T47D (cell line): ENCODE measurements at regions not wholly inside any gene's neighbourhood (a gene's known extent, or its start where the extent isn't known, plus 50 kb on each side); places are given as distances from the start of the nearest gene placed in this dataset.

Source experiments
- DNase-seq, 2 experiments: peaks; one replicate each; pipeline versions ENCODE4 v3.0.0 to v3.0.0-alpha.2; 2011 to 2012; ENCODE audit warnings: low read depth in 1 of 2, low spot score in 1 of 2
- JUND ChIP-seq: IDR thresholded peaks from 2 replicates; pipeline ENCODE4 v1.6.1; 2012; ENCODE audit warnings: low read depth
- in situ Hi-C: cut with HindIII; loops from 2 replicates; pipeline ENCODE4 v1.10.0; 2016; ENCODE audit warnings: low sequenced_read_pairs, low pct_unique_long_range_greater_than_20kb

DNA sequence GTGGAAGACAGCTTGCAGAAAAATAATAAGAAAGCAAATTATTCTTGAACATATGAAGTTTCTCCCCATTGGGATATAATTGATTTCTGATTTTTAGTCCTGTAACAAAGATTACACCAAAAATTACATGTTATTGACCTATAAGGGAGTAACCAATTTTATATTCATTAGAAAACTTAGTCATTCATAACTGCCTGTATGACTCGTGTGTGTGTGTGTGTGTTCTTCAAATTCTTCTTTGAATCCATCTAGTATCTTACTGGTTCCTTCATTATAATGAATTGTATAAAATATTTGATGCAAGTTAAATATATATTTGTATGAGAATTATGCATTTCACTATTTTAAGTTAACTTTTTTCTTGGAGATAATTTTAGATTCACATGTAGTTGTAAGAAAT, 310.4 kb downstream of the HAO1 start:
- in situ Hi-C loops: no loop called here
- no peak for DNase-seq
- no peak for TF ChIP-seq JUND

GRCh38 chr20:7637184-7637583, 303.1 kb downstream of the HAO1 start:
- DNase-seq: no peak
- in situ Hi-C loops: no loop called here
- no peak for TF ChIP-seq JUND

DNA sequence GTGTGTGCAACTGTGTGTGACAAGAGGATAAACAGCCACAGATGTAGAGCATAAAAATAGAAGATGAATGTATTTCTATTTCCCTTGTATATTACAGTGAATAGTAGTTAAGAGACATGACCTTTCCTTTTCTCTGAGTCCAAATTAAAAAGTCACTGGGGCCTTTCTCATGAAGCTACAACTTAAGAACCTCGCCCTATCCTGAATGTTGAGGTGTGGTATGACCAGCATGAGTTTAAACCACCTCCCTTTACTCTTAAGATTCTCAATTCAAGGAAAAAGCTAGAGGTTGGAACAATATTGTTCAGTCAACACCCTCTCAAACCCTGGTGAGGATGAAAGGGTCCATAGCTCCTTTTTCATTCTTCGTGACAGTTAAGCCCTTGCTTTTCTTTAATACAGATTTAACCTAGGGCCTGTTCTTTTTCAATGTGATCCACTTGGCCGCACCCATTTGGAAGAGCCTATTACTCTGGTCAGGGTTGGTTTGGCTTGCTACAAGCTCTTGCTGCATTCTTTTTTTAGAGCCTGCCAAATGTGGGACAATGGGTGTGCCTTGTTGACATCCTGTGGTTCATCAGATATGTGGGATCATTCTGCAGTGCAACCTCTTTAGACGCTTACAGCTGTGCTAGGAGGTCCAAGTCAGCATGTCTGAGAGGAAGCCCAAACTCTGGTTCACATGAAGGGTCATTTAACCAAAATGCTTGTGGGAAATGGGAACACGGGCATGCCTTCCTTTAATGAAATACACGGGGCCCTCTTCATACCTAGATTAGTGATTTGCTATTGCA, 290.0 kb downstream of the HAO1 start:
- in situ Hi-C loops: no loop called here
- DNase-seq: no peak
- TF ChIP-seq JUND: no peak

DNA sequence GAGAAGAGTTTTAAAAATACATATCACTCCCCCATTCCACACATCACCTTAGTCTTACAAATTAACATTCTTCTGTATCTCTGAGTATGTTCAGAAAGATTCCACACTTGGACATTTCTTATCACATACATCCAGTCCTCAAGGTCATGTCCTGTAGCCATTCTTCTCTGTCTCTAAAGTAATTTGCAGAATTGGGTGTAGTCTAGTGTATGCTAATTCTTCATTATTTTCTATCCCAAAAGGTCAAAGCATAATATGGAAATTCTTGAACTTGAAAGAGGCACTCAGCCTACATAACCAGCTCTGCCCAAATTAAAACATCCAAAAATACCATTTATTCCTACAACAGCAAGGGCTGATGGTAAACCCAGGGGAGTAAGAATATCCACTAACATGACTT, 286.0 kb downstream of the HAO1 start:
- DNase-seq: no peak
- in situ Hi-C loops: no loop called here
- TF ChIP-seq JUND: no peak

- in situ Hi-C loops: no loop called here
- no peak for TF ChIP-seq JUND
- no peak for DNase-seq
Observed at GRCh38 chr20:7656687-7657467, 283.4 kb downstream of the HAO1 start.

DNA sequence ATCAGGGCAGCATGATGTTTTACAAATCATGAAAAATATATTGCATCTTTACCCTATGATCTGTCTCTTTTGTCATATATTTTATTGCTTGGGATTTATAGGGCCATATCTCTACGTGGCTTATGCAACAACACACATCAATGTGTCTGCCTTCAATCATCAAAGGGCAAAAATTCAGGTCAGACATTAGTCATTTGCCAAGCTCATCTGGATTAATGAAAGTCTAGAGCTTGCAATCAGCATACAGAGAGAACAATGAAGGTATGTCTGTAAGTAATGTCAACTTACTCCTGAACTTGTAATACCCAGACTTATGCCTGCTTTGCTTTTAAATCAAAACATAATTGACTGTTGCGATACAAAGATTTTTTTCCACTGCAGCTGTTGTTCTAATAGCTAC, 282.7 kb downstream of the HAO1 start:
- no peak for TF ChIP-seq JUND
- DNase-seq: no peak
- in situ Hi-C loops: no loop called here

DNA sequence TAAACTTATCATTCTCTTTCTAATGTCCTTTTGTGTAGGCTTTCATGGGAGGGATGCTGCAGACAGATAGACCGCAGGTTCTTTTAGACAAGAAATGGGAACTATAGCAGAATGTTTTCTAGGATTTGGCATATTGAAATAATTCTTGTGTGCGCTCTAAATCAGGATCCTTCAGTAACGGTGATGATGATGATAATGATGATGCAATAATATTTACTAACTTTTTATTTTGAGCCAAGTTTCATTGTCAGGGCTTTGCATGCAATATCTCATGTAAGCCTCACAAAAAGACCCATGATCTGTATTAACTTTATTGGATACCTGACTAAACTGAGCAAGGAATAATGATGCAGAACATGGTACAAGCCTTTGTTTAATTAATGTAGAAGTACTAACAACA, 280.1 kb downstream of the HAO1 start:
- in situ Hi-C loops: no loop called here
- no peak for TF ChIP-seq JUND

DNA sequence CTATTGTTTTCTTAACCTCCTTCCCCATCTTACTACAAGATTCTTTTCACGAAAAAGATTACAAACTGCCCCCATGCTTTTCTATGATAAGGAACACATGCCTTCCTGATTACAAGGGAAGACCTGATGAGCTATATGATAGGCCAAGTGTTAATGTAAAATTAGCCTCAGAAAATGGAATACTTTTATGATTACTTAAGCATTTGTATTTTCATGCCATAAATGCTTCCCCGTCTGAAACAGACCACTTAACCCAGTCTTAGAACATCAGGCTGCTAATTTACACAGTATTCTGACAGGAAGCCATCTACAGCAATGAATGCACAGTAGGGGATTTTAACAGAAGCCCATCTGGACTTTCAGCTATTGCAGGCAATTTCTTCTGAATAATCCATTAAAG, 274.9 kb downstream of the HAO1 start:
- no peak for TF ChIP-seq JUND
- DNase-seq: no peak
- in situ Hi-C loops: no loop called here

More for the DNA sequence above, 280.1 kb downstream of the HAO1 start:
- DNase-seq: no peak

- in situ Hi-C loops: no loop called here
- TF ChIP-seq JUND: no peak
- DNase-seq: no peak
Observed at GRCh38 chr20:7667194-7667593, 273.1 kb downstream of the HAO1 start.

GRCh38 chr20:7672571-7672970, 267.7 kb downstream of the HAO1 start:
- no peak for DNase-seq
- in situ Hi-C loops: no loop called here
- no peak for TF ChIP-seq JUND

DNA sequence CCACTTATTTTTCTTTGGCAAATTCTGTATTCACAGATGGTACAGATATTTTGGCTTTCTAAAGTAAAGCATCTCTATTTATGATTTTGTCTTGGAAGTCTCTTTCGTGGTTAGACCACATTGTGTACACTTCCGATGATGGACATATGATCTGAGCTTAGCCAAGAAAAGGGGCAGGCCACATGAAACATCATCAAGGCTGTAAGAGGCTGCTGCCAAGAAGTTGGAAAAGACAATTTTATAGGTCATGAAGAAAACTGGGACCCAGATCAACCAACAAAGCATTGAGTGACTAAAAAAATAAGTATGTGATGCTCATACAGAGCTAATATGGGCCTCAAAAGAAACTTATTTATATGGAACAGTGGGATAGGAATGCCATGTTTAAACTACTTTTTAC, 266.4 kb downstream of the HAO1 start:
- in situ Hi-C loops: no loop called here
- no peak for TF ChIP-seq JUND
- no peak for DNase-seq

DNA sequence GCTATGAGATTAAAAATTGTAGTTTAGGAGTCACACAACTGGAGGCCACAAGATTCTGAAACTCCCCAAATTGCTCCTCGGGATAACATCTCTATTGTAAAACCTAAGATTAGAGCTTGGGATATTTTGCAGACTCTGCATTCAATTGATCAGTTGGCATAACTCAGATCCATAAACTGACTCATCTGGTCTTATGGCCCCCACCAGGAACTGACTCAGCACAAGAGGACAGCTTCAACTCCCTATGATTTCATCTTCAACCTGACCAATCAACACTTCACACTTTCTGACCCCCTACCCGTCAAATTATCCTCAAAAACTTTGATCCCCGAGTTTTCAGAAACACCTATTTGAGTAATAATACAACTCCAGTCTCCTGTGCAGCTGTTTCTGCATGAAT, 257.3 kb downstream of the HAO1 start:
- in situ Hi-C loops: no loop called here
- no peak for TF ChIP-seq JUND
- DNase-seq: no peak

DNA sequence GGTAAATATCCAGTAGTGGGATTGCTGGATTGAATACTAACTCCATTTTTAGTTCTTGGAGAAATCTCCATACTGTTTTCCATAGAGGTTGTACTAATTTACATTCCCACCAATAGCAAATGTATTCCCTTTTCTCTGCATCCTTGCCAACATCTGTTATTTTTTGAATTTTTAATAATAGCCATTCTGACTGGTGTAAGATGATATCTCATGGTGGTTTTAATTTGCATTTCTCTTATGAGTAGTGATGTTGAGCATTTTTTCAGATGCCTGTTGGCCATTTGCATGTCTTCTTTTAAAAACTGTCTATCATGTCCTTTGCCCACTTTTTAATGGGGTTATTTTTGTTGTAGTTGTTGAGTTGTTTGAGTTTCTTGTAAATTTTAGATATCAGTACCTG, 253.2 kb downstream of the HAO1 start:
- no peak for TF ChIP-seq JUND
- in situ Hi-C loops: no loop called here
- no peak for DNase-seq

- no peak for DNase-seq
- in situ Hi-C loops: no loop called here
- TF ChIP-seq JUND: no peak
Observed at GRCh38 chr20:7689151-7689550, 251.1 kb downstream of the HAO1 start.
